ENCODE measurements at regions not wholly inside any gene's neighbourhood (a gene's known extent, or its start where the extent isn't known, plus 50 kb on each side); places are given as distances from the start of the nearest gene placed in this dataset.
"Not testable (repeated sequence)": the region's sequence is repeated elsewhere in the genome, so short reads cannot be mapped to it uniquely, and the experiment has no call there.

DNA sequence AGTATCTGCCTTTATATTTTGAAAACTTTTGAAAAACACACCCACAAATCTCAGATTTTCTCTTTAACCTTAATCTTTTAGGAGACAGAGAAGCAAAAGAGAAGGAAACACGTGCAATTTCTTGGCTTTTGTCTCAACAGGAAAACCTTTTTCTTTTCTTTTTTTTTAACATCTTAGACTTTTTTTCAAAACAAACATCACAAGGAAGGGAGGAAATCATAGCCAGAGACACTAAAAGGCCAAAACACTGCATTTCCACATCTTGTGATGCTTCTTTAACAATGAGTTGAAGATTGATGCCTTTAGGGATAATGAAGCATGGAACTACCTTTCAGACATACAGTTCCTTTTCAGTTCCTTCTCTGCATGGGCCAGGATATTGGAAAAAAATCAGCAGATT is 136.6 kb upstream of the NRBF2 start:
- DNase-seq, result no peak

DNA sequence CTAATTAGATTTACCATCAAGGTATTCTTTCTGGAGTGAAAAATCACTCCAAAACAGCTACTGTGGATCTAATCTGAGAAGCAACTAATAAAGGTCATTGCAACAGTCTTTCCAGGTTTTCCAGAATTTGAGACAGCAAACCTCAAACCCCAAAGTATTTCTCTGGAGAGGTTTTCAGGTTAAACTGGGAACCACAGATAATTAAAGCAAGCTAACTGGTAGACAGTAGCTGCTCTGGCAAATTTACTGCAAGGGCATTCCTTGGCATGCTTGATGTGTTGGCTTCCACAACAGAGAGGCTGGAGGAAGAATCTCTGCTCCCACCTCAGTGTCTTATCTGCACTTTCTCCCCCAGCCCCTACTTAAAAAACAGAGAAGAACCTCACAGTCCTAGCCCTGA is 140.0 kb upstream of the NRBF2 start:
- no peak for DNase-seq

DNA sequence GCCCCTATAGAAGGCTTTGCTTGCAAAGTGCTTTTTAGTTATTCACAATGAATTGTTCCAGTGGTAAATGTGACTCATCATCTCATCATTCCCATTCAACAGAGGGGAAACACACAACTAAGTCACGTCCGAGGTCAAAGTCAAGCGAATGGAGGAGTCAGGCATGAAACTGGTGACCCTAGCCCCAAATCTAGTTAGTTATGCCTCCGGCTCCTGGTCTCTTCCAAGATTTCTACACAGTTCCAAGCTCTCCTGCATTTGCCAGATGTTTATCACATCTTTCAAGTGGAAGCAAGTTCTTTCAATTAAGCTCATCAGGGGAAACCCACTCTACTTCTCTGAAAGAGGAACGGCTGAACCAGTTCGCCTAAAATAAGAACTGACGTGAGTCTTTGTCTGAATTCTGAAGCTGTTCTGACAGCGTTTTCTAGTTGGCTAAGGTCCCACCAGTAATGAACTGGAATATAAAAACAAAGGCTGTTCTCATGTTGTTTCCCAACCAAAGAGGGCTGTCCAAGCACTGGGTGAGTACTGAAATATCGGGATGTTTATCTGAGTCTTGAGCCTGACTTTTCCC is 140.9 kb upstream of the NRBF2 start:
- DNase-seq, result no peak

DNA sequence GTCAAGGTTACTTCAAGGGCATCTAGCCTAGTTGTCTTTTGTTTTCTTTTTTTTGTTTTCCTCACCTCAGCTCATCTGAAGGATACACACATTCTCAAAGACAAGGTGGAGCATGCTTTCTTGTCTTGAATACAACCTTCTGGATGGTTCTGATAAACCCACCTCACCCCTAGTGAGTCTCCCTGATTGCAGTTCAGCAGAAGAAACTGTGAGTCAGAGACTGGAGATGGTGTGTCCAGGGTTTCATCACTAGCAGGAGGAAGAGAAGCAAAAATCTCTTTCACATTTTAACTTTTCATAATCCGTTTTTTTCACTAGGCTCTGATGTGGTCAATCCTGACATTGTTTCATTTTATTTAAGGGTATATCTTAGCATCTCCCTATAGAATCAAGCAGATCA is 143.0 kb upstream of the NRBF2 start:
- no peak for DNase-seq

DNA sequence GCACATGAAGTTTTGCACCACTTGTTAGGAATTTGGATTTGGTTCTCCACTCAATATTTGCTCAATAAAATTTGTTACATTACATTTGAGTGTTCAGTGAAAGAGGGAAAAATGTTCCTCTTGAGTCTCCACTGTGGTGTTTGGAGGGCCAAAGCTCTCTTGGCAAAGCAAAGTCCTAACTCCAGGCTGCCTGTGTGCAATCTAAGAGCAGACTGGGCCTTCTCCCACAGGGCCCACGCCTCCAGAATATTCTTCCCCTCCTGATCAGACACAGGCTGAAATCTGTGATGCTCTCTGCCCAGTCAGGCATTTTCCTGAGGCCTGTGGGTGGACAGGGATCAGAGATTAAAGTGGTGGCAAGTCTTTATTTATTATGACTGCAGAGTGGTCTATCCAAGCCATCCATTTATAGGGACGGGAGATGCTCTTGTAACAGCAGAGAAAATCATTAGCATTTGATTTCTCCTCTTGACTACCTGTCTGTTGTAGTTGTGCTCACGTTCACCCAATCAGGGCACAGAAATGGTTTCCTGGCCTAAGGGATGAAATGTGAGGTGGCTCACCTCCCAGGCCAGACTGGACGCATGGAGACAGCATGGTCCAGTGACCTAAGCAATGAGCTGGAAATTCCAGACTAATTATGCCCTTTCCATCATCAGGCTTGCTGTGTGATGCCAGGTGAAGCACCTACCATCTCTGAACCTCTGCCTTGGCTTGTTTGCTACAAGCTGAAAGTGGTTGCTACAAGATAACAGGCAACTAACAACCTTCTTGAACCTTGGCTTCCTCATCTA is 147.1 kb upstream of the NRBF2 start:
- no peak for DNase-seq

DNA sequence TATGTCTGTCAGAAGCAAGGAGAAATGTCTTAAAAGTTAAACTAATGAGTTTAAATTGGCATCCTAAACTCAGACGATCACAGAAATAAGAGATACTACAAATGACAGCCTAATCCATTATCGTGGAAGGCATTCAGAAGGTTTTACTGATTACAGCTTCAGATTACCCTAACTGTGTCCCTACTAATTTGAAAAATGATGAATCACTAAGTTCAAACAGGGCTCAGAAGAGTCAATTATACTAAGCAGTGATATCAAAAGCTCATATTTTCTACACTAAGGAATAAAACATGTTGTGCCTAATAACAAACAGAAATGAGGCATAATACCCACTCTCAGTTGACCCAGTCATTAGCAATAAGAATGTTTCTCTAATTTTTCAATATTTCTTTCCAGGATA is 152.0 kb upstream of the NRBF2 start:
- no peak for DNase-seq

DNA sequence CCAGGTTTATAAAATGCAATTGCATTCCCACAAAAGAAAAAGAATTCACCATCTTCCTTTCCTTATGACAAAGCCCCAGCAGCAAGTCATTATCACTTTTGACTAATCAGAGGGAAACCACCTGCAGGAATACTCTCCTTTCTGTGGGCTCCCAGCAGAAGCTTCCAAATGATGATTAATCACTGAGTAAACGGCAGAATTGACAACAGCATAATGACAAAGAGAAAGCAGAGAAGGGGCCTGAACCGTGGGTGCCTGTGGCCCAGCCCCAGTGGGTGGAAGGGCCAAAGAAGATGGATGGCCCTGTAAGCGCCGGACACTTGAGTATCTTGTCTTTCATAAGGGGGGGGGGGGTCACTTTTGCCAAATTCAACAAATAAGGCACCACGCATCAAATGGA is 152.4 kb upstream of the NRBF2 start:
- no peak for DNase-seq

DNA sequence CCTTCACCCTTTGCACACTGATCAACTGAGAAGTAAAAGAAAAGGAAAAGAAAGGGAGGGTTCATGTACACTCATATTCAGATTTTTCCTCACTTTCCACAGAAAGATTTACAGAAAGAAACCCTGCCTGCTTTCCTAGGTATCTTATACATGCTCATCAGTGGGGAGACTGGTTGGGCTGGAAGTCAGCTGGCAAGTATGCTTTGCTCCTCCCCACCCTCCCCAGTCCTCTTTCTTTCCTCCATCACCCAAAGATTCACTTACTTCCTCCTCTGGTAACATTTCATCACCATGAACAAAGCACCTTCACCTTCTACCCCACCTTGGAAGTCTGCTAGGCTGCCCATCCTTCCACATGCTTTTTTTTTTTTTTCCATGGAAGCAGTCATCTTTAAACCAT is 153.2 kb upstream of the NRBF2 start:
- DNase-seq, result no peak

DNA sequence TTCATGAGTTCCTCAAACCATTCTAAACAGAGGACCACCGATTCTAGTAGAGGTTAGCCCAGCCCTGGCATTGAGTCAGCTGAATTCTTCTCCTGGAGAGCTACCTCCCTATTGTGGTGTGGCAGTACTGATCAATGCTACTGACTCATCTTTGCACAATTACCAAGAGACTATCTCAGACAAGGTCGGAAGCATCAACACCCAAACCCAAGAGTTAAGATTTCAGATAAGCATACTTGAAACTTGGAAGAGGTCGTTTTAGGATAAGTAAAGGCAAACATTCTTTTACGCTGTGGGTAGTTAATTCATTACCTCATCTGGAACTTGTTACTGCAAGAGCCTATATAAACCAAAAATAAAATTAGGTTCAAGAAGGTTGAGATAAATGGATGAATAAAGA is 154.6 kb upstream of the NRBF2 start:
- no peak for DNase-seq

DNA sequence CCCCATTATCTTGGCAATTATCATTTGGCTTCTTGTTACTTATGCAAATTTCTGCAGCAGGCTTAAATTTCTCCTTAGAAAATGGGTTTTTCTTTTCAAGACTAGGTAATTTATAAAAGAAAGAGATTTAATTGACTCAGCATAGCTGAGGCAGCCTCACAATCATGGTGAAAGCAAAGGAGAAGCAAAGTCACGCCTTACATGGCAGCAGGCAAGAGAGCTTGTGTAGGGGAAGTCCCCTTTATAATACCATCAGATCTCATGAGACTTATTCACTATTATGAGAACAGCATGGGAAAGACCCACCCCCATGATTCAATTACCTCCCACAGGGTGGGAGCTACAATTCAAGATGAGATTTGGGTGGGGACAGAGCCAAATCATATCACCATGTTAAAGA is 158.3 kb upstream of the NRBF2 start:
- DNase-seq, result not testable (repeated sequence)

DNA sequence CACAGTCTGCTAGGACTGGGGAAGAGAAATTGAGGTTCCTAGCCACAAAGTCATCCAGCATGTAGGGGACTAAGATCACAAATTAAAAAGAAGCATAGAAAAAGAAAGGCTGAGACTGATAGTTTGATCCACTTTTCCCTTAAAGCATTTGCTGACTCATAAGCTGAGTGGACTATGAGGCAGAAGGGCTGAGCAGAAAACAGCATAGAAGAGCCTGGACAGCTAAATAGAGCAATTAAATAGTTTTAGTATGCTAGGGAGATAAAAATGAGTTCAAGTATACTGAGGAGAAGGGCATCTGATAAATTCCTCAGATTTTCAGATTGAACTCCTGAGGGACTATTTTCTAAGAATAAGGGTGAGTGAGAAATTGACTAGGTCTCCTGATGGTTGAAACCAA is 155.9 kb upstream of the EGR2 start:
- no peak for DNase-seq

DNA sequence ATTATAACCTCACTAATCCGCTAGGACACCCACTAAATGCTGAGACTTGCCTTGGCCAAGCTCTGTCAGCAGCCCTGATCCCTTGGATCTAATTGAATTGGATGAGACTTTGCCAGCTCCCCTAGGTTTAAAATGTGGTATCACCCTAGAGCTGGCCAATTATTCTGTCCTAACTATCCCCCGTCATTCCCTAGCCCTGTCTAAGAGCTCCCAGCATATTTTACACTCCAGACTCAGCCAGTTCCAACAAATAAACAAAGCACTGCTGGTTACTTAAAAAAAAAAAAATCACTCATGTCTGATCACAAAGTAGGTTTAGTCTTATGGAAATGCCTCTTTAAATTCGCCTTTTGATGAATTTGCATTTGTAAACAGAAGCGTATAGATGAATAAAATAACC is 147.9 kb upstream of the EGR2 start:
- no peak for DNase-seq

DNA sequence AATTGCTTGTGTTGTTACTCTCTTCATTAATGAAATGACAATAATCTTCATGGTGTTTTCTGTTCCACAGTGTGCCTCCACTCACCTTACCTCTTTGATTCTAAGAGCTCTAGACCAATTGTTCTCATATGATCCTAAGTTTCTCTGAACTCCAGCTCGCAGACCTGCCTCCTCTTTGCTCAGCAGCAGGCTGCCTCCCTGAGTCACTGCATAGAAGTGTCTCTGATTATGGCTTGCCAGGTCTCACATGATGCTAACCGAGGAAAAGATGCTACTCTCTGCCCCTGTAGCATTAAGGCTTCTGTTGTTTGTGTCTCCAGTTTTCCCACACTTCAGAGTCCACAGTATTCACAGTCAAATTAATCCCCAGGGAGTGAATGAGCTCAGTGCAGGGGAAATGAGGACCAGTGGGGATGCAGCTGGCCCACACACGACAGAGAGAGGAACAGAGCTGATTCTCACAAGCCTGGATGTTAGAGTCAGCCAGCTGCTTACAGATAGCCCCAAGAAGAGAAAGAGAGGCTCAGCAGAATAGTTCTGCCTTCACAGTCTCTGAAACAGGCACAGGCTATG is 145.9 kb upstream of the EGR2 start:
- DNase-seq, result no peak

DNA sequence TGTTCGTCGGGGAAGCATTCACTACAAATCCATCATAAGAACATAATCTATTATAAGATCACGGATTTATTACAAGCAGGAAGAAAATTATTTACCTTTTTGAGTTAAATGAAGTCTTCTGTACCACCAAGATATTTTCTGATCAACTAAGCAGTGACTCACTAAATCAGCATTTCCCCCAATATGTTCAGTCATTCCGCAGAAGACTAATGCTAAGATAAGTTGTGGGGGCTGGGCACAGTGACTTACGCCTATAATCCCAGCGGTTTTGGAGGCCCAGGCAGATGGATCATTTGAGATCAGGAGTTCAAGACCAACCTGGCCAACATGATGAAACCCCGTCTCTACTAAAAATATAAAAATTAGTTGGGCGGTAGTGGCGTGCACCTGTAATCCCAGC is 144.2 kb upstream of the EGR2 start:
- DNase-seq, result no peak

DNA sequence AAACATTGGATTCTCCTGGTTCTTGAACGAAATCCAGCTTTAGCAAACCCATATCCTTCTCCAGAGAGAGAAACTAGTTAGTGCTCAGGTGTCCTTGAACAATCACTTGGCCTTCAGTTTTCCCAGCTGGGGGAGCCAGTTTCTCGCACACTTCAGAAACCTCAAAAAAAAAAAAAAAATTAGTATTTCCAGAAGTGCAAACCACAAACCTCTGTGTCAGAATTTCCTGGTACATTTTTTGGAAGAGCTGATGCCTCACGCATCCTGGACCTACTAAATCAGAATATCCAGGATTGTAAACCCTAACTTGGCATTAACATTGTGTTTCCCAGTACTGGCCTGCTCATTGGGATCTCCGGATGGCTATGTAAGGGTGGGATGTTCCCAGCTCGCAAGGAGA is 143.4 kb upstream of the EGR2 start:
- no peak for DNase-seq

DNA sequence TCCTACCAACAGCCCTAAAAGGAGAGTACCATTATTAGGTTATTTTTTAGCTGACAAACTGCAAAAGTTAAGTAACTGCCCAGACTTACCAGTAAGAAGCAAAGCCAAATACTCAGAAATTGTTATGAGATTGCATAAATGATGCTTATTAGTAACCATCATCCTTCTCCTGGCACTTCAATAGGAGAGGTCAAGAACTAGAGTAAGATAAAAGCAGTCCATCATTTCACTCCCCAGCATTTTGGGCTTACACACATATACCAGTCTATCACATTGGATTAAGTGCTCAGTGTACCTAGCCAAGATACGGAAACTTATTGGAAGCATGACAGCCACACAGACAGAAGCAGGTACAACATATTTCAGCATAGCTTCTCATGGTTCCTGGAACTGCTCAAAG is 142.8 kb upstream of the EGR2 start:
- DNase-seq, result no peak

DNA sequence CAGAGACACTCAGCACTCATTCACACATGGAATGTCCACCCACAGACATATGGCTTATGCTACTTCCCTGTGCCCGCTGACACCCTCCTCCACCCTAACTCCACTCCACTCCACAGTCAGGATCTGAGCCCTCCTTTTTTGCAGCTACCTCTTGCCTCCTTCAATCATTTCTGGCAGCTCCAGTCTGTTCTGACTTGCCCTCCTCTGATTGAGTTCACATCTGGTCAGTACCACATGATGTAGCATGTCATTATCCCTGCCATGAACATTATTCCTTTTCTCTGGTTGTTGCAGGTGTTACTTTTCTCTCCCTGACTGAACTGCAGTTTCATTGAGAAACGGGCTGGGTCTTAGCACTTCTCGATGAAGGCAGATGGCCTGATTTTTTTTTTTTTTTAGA is 130.1 kb upstream of the EGR2 start:
- DNase-seq, result peak; percentile 6

DNA sequence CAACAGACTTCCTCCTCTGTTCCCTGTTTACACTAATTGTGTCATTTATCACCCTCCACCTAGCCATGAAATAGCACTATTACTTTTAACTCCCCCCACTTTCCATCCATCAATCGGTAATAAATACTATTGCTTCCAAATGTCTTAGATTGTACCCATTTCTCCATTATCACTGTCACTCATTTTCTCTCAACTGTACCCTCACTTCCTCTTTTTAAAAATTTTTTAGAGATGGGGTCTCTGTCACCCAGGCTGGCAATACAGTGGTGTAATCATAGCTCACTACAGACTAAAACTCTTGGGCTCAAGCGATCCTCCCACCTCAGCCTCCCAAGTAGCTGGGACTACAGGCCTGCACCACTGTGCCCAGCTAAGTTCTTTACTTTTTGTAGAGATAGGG is 123.5 kb upstream of the EGR2 start:
- no peak for DNase-seq

DNA sequence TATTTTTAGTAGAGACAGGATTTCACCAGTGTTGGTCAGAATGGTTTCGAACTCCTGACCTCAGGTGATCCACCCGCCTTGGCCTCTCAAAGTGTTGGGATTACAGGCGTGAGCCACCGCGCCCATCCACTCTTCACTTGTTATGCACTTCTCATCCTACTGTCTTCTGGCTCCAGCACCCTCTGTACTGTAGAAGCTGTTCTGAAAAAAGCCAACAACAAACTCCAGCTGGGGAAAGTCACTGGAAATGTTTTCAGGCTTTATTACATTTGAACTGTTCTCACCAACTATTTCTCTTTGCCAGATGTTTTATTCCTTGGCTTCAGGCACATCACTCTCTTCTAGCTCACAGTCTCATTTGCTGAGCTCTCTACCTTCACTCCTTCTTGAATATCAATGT is 122.5 kb upstream of the EGR2 start:
- no peak for DNase-seq

DNA sequence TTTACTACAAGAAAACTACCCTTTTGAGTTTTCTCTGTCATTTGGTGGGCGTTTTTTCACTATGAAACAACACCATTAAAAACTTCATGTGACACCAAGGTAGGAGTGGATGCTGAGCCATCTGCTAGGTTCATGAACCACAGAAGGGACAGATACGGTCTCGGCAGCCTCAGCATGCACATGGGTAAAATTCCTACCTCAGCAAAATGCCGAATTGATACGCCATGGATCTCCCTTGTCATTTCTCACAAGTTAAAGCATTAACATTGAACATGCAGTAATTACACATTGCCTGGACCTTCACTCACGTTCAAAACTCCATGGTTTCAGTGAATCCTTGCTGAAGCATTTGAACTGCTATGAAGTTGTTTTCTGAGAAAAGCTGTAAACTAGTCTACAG is 121.5 kb upstream of the EGR2 start:
- no peak for DNase-seq

DNA sequence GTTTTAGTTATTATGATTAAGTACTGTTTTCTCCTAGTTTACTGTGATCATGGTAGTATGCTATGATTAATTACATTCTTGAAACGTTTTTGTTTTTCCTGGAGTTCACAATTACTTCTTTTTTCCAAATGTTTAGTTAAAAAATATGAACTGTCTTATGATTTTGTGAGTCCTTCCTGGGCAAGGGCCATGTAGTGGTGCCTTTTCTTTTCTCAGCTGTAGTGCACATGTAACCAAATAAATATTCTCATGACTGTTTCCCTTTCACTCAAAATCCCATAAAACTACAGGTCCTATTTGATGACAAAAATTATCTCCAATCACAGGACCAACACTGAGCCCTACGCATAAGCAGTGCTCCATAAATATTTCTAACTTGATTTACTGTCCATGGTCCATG is 118.9 kb upstream of the EGR2 start:
- DNase-seq, result no peak

DNA sequence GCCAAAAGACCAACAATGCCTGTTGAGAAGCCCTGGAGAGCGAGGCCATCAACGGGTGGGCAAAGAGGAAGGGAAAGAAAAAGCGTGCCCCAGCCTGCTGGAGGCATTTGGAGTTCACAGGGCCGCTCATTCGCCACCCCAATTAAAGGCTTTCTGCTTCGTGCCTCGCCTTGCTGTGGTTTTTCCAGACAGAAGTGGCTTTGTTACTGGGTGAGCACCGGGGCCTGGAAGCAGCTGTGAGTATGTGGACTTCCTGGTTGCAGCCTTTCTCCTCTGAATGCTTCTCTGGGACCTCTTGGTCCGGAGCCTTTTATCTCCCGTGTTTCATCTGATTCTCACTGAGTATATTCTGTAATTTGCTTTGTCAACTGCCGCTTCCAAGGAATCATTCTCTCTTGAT is 118.1 kb upstream of the EGR2 start:
- DNase-seq, result no peak

DNA sequence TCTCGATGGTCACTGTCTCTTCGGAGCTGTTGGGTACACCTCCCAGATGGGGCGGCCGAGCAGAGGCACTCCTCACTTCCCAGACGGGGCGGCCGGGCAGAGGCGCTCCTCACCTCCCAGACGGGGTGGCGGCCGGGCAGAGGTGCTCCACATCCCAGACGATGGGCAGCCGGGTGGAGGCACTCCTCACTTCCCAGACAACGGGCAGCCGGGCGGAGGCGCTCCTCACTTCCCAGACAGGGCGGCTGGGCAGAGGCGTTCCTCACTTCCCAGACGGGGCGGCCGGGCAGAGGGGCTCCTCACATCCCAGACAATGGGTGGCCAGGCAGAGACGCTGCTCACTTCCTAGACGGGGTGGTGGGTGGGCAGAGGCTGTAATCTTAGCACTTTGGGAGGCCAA is 112.6 kb upstream of the EGR2 start:
- not testable (repeated sequence) for DNase-seq

DNA sequence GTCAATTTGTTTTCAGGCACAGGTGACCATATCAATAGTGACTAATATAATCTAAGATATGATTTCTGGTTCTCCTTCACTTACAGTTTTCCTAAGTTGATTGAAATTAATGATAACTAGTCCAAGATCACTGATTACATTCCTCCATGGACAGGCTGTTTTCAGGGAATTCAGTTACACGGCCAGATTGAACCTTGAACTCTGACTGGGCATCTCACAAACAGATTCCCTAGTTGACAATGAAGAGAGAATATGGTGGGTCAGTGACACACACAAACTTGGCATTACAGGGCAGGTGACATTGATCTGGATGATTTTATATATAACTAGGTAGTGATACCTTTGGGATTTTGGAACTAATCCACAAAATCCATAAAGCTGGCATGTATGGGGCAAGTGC is 110.2 kb upstream of the EGR2 start:
- no peak for DNase-seq

DNA sequence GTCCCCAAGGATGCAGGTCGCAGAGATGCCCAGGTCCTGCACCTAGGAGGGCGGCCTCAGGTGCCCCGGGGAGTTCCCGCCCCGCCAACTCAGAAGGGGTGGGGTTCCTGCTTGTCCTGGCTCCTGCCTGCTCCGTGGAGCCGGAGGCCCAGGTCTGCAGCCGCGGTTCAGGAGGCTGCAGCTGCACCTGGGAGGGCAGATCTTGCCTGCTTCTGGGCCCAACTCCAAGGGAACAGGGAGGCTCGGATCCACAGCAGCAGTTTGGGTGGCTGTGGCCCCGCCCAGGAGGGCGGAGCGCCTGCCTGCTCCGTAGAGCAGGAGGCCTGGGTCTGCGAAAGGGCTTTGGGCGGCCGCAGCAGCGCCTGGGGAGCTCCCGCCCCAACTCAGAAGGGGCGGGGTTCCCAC is 108.2 kb upstream of the EGR2 start:
- DNase-seq, result no peak

Measured in NCI-H524 treated with DMSO at 0.1 percent for 48 hours (cell line).